ENCODE measurements at regions not wholly inside any gene's neighbourhood (a gene's known extent, or its start where the extent isn't known, plus 50 kb on each side); places are given as distances from the start of the nearest gene placed in this dataset.
"Not testable (repeated sequence)": the region's sequence is repeated elsewhere in the genome, so short reads cannot be mapped to it uniquely, and the experiment has no call there.

- Histone ChIP-seq H3K9ac (ENCODE audit: extremely low read depth, low read length, poor library complexity, severe bottlenecking) (no peak overlapping the region), H3K9me3 (ENCODE audit: control insufficient read depth, low read length) (peaks cover 8% of the 10 kb centered on the region), H3K36me3 (ENCODE audit: control insufficient read depth, insufficient read depth, low read length) (no peaks in the 10 kb centered on the region), H3K4me1 (ENCODE audit: control insufficient read depth, insufficient read depth, low read length) (no peaks in the 10 kb centered on the region), H3K27ac (ENCODE audit: low read depth, low read length) (no peak overlapping the region), H3K27me3 (ENCODE audit: control insufficient read depth, insufficient read depth, low read length, poor library complexity, severe bottlenecking) (no peaks in the 10 kb centered on the region), H3K4me3 (ENCODE audit: low read length) (no peak overlapping the region)
- DNase-seq: no peak
- no peak overlapping the region for H3K27ac Mint-ChIP-seq
- no peaks in the 10 kb centered on the region for H3K36me3 Mint-ChIP-seq (ENCODE audit: low read depth)
- WGBS, 2 experiments (ENCODE audit: insufficient coverage in 1 of 2, insufficient read length in 1 of 2): 80 to 93% methylated on average over 1 to 3 of the region's 3 CpGs
- no peaks in the 10 kb centered on the region for H3K4me1 Mint-ChIP-seq
- no peak for TF ChIP-seq CTCF (conservative IDR thresholded peaks at IDR 0.05)
- H3K27me3 Mint-ChIP-seq (ENCODE audit: insufficient read depth): no peaks in the 10 kb centered on the region
- peaks cover 12% of the 10 kb centered on the region for H3K9me3 Mint-ChIP-seq
- H3K4me3 Mint-ChIP-seq: no peak overlapping the region
Measured at GRCh38 chr9:31759703-31760102, 624.7 kb upstream of the ACO1 start.

DNA sequence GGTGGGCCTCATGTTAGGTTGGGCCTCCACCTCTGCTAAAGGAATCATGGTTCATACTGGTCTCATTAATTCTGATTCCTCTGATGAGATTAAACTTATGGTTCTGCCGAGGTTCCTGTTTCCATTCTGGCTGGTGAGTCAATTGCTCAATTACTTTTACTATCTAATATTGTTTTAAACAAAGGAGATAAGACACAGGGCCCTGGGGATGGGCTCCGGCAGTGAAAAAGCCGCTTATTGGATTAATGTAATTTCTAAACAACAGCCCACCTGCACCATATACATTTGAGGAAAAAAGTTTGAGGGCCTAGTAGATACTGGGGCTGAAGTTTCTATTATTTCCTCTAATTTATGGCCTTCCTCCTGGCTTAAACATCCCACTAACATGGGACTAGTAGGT lies 610.4 kb upstream of the ACO1 start:
- not testable (repeated sequence) for H3K27ac ChIP-seq (ENCODE audit: low read depth, low read length); H3K36me3 ChIP-seq (ENCODE audit: control insufficient read depth, insufficient read depth, low read length); H3K27ac Mint-ChIP-seq; H3K4me1 ChIP-seq (ENCODE audit: control insufficient read depth, insufficient read depth, low read length); H3K4me3 ChIP-seq (ENCODE audit: low read length); H3K4me1 Mint-ChIP-seq; H3K27me3 ChIP-seq (ENCODE audit: control insufficient read depth, insufficient read depth, low read length, poor library complexity, severe bottlenecking); H3K36me3 Mint-ChIP-seq (ENCODE audit: low read depth); H3K9ac ChIP-seq (ENCODE audit: extremely low read depth, low read length, poor library complexity, severe bottlenecking); H3K27me3 Mint-ChIP-seq (ENCODE audit: insufficient read depth); H3K4me3 Mint-ChIP-seq; DNase-seq
- H3K9me3 ChIP-seq (ENCODE audit: control insufficient read depth, low read length): peaks cover 31% of the 10 kb centered on the region
- peaks cover 53% of the 10 kb centered on the region for H3K9me3 Mint-ChIP-seq
- WGBS, 2 experiments (ENCODE audit: insufficient coverage in 1 of 2, insufficient read length in 1 of 2): 91% methylated on average over 1 of the region's 3 CpGs; no CpG with 5 or more reads in 1 of the 2 experiments

GRCh38 chr9:31774571-31774970 lies 609.9 kb upstream of the ACO1 start:
- no peak overlapping the region for H3K4me3 ChIP-seq (ENCODE audit: low read length)
- Mint-ChIP-seq H3K4me3 (no peak overlapping the region), H3K9me3 (peaks cover 56% of the 10 kb centered on the region), H3K4me1 (no peaks in the 10 kb centered on the region), H3K36me3 (ENCODE audit: low read depth) (peaks cover 10% of the 10 kb centered on the region), H3K27me3 (ENCODE audit: insufficient read depth) (no peaks in the 10 kb centered on the region), H3K27ac (no peak overlapping the region)
- H3K9ac ChIP-seq (ENCODE audit: extremely low read depth, low read length, poor library complexity, severe bottlenecking): no peak overlapping the region
- peaks cover 34% of the 10 kb centered on the region for H3K9me3 ChIP-seq (ENCODE audit: control insufficient read depth, low read length)
- H3K27me3 ChIP-seq (ENCODE audit: control insufficient read depth, insufficient read depth, low read length, poor library complexity, severe bottlenecking): no peaks in the 10 kb centered on the region
- WGBS, 2 experiments (ENCODE audit: insufficient coverage in 1 of 2, insufficient read length in 1 of 2): 94 to 100% methylated on average over 2 of the region's 2 CpGs
- H3K27ac ChIP-seq (ENCODE audit: low read depth, low read length): no peak overlapping the region
- no peaks in the 10 kb centered on the region for H3K4me1 ChIP-seq (ENCODE audit: control insufficient read depth, insufficient read depth, low read length)
- no peak for TF ChIP-seq CTCF (conservative IDR thresholded peaks at IDR 0.05)
- H3K36me3 ChIP-seq (ENCODE audit: control insufficient read depth, insufficient read depth, low read length): no peaks in the 10 kb centered on the region
- no peak for DNase-seq

- H3K9ac ChIP-seq (ENCODE audit: extremely low read depth, low read length, poor library complexity, severe bottlenecking): no peak overlapping the region
- no peaks in the 10 kb centered on the region for H3K4me1 Mint-ChIP-seq
- peaks cover 61% of the 10 kb centered on the region for H3K9me3 Mint-ChIP-seq
- H3K4me3 ChIP-seq (ENCODE audit: low read length): no peak overlapping the region
- no peaks in the 10 kb centered on the region for H3K27me3 Mint-ChIP-seq (ENCODE audit: insufficient read depth)
- H3K4me1 ChIP-seq (ENCODE audit: control insufficient read depth, insufficient read depth, low read length): no peaks in the 10 kb centered on the region
- no peak for DNase-seq
- H3K27ac ChIP-seq (ENCODE audit: low read depth, low read length): no peak overlapping the region
- TF ChIP-seq CTCF (conservative IDR thresholded peaks at IDR 0.05): no peak
- 95 to 100% methylated on average over 1 to 3 of the region's 3 CpGs for WGBS, 2 experiments (ENCODE audit: insufficient coverage in 1 of 2, insufficient read length in 1 of 2)
- no peaks in the 10 kb centered on the region for H3K36me3 ChIP-seq (ENCODE audit: control insufficient read depth, insufficient read depth, low read length)
- no peaks in the 10 kb centered on the region for H3K27me3 ChIP-seq (ENCODE audit: control insufficient read depth, insufficient read depth, low read length, poor library complexity, severe bottlenecking)
- H3K4me3 Mint-ChIP-seq: no peak overlapping the region
- H3K27ac Mint-ChIP-seq: no peak overlapping the region
- peaks cover 9% of the 10 kb centered on the region for H3K36me3 Mint-ChIP-seq (ENCODE audit: low read depth)
- peaks cover 39% of the 10 kb centered on the region for H3K9me3 ChIP-seq (ENCODE audit: control insufficient read depth, low read length)
Measured at GRCh38 chr9:31776471-31776870, 608.0 kb upstream of the ACO1 start.
